ENCODE measurements at regions not wholly inside any gene's neighbourhood (a gene's known extent, or its start where the extent isn't known, plus 50 kb on each side); places are given as distances from the start of the nearest gene placed in this dataset.
"Not testable (repeated sequence)": the region's sequence is repeated elsewhere in the genome, so short reads cannot be mapped to it uniquely, and the experiment has no call there.

DNA sequence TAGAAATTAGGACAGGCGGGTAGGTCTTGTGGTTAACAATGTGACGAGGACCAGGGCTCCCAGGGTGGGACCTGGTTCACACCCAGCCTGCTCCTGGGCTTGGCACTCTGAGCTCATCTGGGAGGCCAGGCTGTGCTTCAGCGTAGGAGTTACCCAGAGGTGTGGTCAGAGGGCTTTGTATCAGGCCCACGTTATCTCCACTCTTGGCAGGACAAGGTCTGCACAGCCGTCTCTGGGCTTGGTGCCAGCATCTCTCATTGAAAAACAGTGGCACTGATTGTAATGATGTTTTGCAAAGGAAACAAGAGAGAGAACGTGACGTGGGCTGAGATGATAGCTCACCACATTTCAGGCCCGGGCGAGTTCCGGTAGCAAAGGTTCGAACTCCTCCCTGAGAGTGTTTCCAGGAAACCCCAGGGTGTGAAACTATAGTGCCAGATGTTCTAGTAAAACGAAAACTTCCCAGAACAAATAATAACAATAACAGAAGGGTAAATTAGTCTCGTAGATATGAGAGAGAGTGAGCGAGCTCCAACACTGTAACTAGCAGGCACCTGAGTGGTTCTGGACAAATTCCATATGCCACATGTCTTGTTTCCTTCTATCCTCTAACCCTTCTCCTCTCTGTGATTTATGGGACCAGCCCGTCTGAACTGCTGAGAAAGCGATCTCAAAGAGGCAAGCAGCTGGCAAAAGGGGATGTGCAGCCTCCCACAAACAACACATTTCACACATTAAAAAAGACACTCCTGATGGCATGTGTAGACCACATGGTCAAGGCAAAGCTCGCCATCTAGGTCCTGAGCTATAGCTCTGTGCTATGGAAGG lies 227.3 kb downstream of the KTN1 start:
- peak; percentile 62 for FAIRE-seq

DNA sequence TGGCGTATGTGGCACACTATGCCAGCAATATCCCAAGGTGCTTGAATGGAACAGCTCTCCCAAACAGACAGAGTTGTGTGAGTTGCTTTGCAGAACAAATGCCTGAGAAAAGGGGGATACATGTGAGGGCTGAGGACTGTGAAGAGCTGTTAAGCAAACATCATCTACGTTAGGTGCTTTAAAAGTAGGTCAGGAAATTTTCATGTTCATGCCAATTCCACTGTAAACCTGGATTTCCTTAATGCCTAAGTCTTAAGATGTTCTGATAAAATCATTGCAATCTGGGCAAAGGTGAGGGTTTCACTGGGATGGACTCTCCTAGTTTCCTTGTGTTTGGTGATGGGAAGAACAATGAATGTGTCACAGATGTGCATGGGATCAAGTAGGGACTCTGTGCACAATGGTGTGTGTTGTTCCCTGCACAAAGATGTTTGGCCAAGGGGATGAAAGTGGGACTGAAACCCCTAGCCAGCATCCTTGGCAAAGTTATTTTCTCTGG lies 227.9 kb downstream of the KTN1 start:
- FAIRE-seq: no peak

DNA sequence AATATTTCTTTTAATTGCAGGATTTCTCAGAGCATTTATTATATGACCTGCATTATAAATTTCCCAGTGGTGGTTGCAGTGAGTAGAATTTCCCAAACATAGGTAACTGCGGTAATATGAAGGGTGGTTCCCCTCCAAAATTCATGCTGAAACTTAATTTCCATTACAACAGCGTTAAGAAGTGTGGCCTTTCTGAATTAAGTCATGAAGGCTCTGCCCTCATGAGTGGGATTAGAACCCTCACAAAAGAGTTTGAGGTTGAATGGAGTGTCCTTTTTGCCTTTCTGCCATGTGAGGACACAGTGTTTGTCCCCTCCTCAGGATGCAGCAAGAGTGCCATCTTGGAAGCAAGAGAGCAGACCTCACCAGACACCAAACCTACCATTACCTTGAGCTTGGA lies 233.6 kb downstream of the KTN1 start:
- no peak for FAIRE-seq

GRCh38 chr14:55814064-55814463 lies 234.1 kb downstream of the KTN1 start:
- FAIRE-seq: no peak

- no peak for FAIRE-seq
Measured at GRCh38 chr14:55814873-55815272, 234.9 kb downstream of the KTN1 start.

DNA sequence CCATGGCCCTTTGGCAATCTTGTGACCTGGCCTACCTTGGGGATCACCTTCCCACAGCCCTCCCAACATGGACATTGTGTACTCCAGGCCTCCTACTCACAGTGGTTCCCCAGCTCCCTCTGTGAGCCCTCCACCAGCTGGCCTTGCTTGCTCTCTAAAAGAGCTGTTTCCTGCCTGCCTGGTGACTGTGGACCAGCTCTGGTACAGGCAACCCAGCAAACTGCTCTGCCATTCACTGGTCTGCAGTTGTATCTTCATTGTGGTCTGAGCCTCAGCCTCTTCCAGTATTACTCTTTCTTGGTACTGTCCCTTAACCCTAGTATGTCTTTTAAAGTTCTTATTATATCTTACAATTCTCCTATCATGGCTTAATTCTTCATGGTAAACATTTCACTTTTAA lies 236.2 kb downstream of the KTN1 start:
- FAIRE-seq: no peak

GRCh38 chr14:55819610-55820304 lies 239.8 kb downstream of the KTN1 start:
- no peak for FAIRE-seq

DNA sequence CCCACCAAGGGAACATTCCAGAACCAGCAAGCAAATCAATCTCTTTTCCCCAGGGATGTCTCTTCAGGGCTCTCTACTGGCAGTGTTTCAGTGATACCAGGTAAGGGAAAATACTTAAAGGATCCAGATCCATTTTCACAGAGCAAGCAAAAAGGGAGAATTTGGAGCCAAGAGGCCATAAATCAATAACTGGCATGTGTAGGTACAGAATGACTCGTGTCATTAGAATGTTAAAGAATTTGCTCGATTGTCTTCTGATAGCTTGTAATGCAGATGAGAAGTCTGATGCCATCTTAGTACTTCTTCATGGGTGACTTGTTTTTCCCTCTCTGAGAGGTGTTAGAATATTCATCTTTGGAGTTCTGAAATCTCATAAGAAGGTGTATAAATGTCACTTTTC lies 242.9 kb downstream of the KTN1 start:
- FAIRE-seq: no peak

DNA sequence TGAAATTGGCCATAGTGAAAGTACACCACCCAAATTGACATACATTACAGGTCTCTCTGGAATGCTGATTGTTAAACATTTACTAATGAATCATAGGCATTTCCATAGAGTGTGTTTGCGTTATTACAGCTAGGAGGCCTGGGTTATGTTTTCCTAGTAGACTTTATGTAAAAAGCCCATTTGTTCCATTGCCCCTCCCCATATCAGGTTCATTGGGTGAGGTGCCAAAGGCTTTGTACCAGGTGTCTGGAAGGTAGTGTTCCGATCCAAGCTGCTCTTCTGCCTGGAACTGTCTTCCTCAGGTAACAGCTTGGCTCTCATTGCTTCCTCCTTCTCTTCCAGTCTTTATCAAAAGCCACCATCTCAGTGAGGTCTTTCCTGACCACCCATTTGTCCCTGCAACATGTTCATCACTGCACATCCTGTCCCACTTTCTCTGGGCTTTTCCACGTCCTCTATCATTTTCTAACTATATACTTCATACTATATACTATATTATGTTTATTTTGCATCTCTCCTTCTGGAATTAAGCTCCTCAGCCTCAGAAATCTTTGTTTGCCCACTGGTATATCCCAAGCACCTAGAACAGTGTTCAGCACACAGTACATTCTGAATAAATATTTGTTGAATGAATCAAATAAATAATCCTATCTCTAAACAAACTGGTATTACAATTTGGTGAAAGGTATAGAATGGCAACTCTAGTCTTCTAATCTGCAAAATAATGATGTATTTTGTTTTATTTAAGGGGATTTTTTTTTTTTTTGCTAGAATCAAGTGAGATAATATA lies 252.3 kb downstream of the KTN1 start:
- peak; percentile 69 for FAIRE-seq

DNA sequence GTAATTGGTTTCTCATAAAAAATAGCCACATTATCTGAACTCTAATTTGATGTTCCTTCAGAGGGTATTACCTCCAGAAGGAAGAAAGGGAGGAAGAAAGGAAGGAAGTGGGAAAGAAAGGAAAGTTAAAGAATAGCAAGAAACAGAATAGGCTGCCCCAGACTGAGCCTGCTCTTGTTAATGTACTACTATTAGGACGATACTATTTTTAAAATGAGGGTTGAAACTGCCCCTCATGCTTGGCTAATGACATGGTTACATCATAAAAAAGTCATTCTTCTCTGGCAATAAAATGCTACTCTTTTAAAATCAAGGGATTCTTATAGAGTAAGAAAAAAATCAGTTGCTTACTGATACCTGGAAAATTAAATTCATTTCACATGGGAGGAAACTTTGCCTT lies 253.0 kb downstream of the KTN1 start:
- FAIRE-seq: no peak

- no peak for FAIRE-seq
Measured at GRCh38 chr14:55834390-55834789, 254.4 kb downstream of the KTN1 start.

DNA sequence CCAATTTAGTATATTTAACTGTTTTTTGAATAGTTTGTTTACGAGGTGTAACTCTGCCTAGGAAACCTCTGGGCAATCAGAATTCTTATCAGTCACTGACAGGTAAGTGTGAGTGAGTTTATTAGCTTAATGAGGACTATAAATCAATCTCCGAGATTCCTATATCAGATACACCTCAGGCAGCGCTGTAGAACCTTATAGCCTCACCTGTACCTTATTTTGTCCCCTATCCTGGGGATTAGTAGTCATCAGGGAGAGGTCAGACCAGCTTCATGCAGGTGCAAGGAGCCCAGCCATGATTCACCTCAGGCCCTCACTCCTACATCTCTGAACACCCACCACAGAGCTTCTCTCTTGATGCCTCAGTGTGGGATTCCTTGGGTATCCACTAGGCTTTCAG lies 256.0 kb downstream of the KTN1 start:
- FAIRE-seq: no peak

DNA sequence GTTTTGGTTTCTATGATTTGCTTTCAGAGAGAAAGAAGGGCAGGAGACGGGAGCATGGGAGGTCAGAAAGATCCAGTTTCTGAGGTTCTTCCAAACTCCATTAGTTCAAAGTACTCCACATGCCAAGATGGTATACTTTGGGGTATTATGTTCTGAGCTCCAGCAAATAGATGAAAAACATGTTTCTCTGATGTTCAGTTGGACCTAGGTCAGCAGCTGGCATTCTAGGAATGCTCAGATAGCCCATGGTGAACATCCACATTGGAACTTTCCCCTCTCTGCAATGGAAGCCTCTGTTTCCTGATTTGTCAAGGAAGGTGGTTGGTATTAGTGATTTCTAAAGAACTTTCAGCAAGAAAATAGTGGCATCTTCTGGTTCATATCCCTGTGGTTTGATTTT lies 257.5 kb downstream of the KTN1 start:
- FAIRE-seq: no peak

DNA sequence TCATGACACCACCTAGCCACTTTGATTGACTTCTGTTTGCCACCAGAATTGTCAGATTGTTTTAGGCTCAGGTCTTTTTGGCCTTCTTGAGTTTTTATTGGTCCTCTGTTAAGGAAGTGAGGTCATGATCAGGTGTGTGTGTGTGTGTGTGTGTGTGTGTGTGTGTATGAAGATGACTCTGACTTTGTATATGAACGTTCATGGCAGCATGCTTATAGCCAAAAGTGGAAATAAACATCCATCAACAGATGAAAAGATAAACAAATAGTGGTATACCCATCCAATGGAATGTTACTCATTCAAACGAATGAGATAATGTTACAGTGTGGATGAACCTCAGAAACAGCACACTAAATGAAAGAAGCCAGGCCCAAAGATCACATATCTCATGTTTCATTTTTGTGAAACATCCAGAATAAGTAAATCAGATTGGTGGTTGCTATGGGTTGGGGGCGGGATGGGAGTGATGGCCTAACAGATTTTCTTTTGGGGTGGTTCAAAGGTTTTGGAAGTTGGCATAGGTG lies 258.6 kb downstream of the KTN1 start:
- no peak for FAIRE-seq

- FAIRE-seq: not testable (repeated sequence)
Measured at GRCh38 chr14:55839301-55839947, 259.4 kb downstream of the KTN1 start.

DNA sequence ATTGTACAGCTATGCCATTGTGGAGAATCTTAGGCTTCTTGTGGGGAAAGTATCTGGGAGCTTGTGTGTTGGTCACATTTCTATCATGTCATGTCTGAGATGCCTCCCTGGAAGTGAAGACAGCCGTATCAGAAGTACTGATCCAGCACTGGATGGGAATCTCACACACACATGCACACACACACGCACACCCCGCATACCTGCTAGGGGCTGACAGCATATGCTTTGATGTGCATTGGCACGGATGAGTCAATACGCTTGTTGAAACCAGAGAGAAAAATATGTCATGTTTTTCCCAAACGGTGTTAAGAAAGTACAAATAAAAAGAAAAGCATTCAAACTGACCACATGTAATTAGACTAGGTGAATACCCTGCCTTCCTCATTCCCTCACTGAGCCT lies 260.8 kb downstream of the KTN1 start:
- no peak for FAIRE-seq

DNA sequence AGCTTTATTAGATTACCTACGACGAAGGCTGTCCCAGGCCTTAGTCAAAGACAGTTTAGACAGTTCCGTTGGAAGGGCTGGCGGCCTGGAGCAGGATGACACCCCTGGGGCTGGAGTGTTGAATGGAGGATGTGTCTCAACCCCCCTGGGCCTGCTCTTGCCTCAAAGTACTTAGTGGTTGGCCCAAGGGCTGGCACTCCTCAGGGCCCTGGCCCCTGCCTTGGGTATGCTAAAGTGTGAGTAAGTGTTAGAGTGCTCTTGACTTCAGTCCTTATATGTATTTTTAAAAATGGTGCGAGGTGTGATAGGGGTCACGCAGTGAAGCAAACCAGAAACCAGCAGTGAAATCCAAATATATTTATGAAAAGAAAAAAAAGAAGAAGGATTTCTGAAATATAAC lies 261.6 kb downstream of the KTN1 start:
- no peak for FAIRE-seq

- FAIRE-seq: no peak
Measured at GRCh38 chr14:55843718-55844403, 263.9 kb downstream of the KTN1 start.

GRCh38 chr14:55845963-55846825 lies 266.2 kb downstream of the KTN1 start:
- FAIRE-seq: no peak

DNA sequence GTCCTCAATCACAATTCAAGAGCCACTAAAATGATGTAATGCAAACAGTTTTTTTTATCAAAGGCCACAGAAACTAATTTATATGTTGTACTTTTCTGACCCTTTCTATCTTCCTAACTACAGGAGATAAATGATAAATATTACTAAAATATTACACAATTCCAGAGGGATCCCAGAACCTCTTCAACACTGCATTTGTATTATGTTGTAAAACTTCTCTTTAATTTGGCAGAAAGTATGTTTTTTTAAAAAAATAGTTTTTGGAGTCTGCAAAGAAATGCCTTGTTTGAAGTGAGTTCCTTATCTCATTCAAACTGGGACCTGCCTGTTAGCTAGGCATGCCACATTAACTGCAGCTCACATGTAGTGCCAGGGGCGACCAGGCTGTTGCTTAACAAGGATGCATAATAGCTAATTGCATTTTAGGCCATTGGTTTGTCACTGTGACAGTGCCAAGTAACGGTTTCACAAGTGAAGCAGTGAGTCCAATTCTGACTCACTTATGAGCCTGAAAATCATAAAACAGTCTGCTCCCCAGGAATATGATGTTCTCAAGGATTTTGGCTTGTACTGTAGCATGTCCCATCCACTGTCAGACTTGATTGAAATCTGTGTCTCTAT lies 266.9 kb downstream of the KTN1 start:
- no peak for FAIRE-seq
